ENCODE measurements at regions not wholly inside any gene's neighbourhood (a gene's known extent, or its start where the extent isn't known, plus 50 kb on each side); places are given as distances from the start of the nearest gene placed in this dataset.

- no peak for DNase-seq (ENCODE audit: low read depth in 1 of 2, low spot score in 1 of 2)
- in situ Hi-C loops (cut with HindIII; ENCODE audit: low pct_unique_long_range_greater_than_20kb, low sequenced_read_pairs), result no loop called here
- TF ChIP-seq JUND (IDR thresholded peaks at IDR 0.05; ENCODE audit: low read depth), result no peak
Measured at GRCh38 chr17:74080656-74081582, 122.6 kb upstream of the RPL38 start.

- in situ Hi-C loops (cut with HindIII; ENCODE audit: low pct_unique_long_range_greater_than_20kb, low sequenced_read_pairs), result no loop called here
- no peak for TF ChIP-seq JUND (IDR thresholded peaks at IDR 0.05; ENCODE audit: low read depth)
- DNase-seq (ENCODE audit: low read depth in 1 of 2, low spot score in 1 of 2), result no peak
Measured at GRCh38 chr17:74082886-74083285, 120.6 kb upstream of the RPL38 start.

- in situ Hi-C loops (cut with HindIII; ENCODE audit: low pct_unique_long_range_greater_than_20kb, low sequenced_read_pairs), result no loop called here
- TF ChIP-seq JUND (IDR thresholded peaks at IDR 0.05; ENCODE audit: low read depth), result no peak
Measured at GRCh38 chr17:74083321-74083720, 120.2 kb upstream of the RPL38 start.

GRCh38 chr17:74085434-74085833, 118.0 kb upstream of the RPL38 start:
- in situ Hi-C loops (cut with HindIII; ENCODE audit: low pct_unique_long_range_greater_than_20kb, low sequenced_read_pairs), result no loop called here

More at GRCh38 chr17:74083321-74083720, 120.2 kb upstream of the RPL38 start:
- DNase-seq (ENCODE audit: low read depth in 1 of 2, low spot score in 1 of 2), result no peak

GRCh38 chr17:74087002-74087585, 116.4 kb upstream of the RPL38 start:
- DNase-seq (ENCODE audit: low read depth in 1 of 2, low spot score in 1 of 2), result no peak
- in situ Hi-C loops (cut with HindIII; ENCODE audit: low pct_unique_long_range_greater_than_20kb, low sequenced_read_pairs), result no loop called here
- no peak for TF ChIP-seq JUND (IDR thresholded peaks at IDR 0.05; ENCODE audit: low read depth)

More at GRCh38 chr17:74085434-74085833, 118.0 kb upstream of the RPL38 start:
- DNase-seq (ENCODE audit: low read depth in 1 of 2, low spot score in 1 of 2), result peak in 1 of 2 experiments; percentile 10
- no peak for TF ChIP-seq JUND (IDR thresholded peaks at IDR 0.05; ENCODE audit: low read depth)

GRCh38 chr17:74088285-74088933, 115.1 kb upstream of the RPL38 start:
- in situ Hi-C loops (cut with HindIII; ENCODE audit: low pct_unique_long_range_greater_than_20kb, low sequenced_read_pairs), result no loop called here
- TF ChIP-seq JUND (IDR thresholded peaks at IDR 0.05; ENCODE audit: low read depth), result no peak
- DNase-seq (ENCODE audit: low read depth in 1 of 2, low spot score in 1 of 2), result no peak

- in situ Hi-C loops (cut with HindIII; ENCODE audit: low pct_unique_long_range_greater_than_20kb, low sequenced_read_pairs), result no loop called here
- TF ChIP-seq JUND (IDR thresholded peaks at IDR 0.05; ENCODE audit: low read depth), result no peak
- DNase-seq (ENCODE audit: low read depth in 1 of 2, low spot score in 1 of 2), result no peak
Measured at GRCh38 chr17:74088934-74089329, 114.5 kb upstream of the RPL38 start.

- DNase-seq (ENCODE audit: low read depth in 1 of 2, low spot score in 1 of 2), result no peak
- no peak for TF ChIP-seq JUND (IDR thresholded peaks at IDR 0.05; ENCODE audit: low read depth)
- in situ Hi-C loops (cut with HindIII; ENCODE audit: low pct_unique_long_range_greater_than_20kb, low sequenced_read_pairs), result no loop called here
Measured at GRCh38 chr17:74089380-74089779, 114.1 kb upstream of the RPL38 start.

GRCh38 chr17:74089869-74090464, 113.5 kb upstream of the RPL38 start:
- in situ Hi-C loops (cut with HindIII; ENCODE audit: low pct_unique_long_range_greater_than_20kb, low sequenced_read_pairs), result no loop called here
- peak; percentile 28 to 82 for DNase-seq (ENCODE audit: low read depth in 1 of 2, low spot score in 1 of 2)
- no peak for TF ChIP-seq JUND (IDR thresholded peaks at IDR 0.05; ENCODE audit: low read depth)

- in situ Hi-C loops (cut with HindIII; ENCODE audit: low pct_unique_long_range_greater_than_20kb, low sequenced_read_pairs), result no loop called here
- no peak for TF ChIP-seq JUND (IDR thresholded peaks at IDR 0.05; ENCODE audit: low read depth)
- no peak for DNase-seq (ENCODE audit: low read depth in 1 of 2, low spot score in 1 of 2)
Measured at GRCh38 chr17:74094651-74095050, 108.8 kb upstream of the RPL38 start.

- TF ChIP-seq JUND (IDR thresholded peaks at IDR 0.05; ENCODE audit: low read depth), result no peak
- DNase-seq (ENCODE audit: low read depth in 1 of 2, low spot score in 1 of 2), result no peak
- in situ Hi-C loops (cut with HindIII; ENCODE audit: low pct_unique_long_range_greater_than_20kb, low sequenced_read_pairs), result no loop called here
Measured at GRCh38 chr17:74096456-74096855, 107.0 kb upstream of the RPL38 start.

GRCh38 chr17:74097450-74098135, 105.9 kb upstream of the RPL38 start:
- TF ChIP-seq JUND (IDR thresholded peaks at IDR 0.05; ENCODE audit: low read depth), result no peak
- no peak for DNase-seq (ENCODE audit: low read depth in 1 of 2, low spot score in 1 of 2)
- in situ Hi-C loops (cut with HindIII; ENCODE audit: low pct_unique_long_range_greater_than_20kb, low sequenced_read_pairs), result no loop called here

Measured in T47D (cell line).